HEK293T (cell line): ENCODE measurements at regions not wholly inside any gene's neighbourhood (a gene's known extent, or its start where the extent isn't known, plus 50 kb on each side); places are given as distances from the start of the nearest gene placed in this dataset.

Experiments used
- CTCF ChIA-PET: fragments of 350-600 bp; formaldehyde crosslinking; extraction: SDS; loops from one replicate; lab custom pipeline; 2021; ENCODE audit warnings: antibody characterized with exemption, inconsistent platforms; lab: Yijun Ruan, JAX
- POLR2A ChIA-PET: fragments of 350-600 bp; formaldehyde crosslinking; extraction: SDS; loops from one replicate; lab custom pipeline; 2020; ENCODE audit warnings: antibody characterized with exemption, inconsistent platforms; lab: Yijun Ruan, JAX
- DNase-seq: peaks from one replicate; pipeline ENCODE4 v3.0.0; 2012; ENCODE audit warnings: mixed read lengths; ENCODE audit errors: extremely low spot score
- ARNT ChIP-seq: fragments of 450-650 bp; IDR thresholded peaks from 2 replicates; pipeline ENCODE4 v1.6.1; 2017; ENCODE audit warnings: mild to moderate bottlenecking
- BHLHE40 ChIP-seq: fragments of 450-650 bp; IDR thresholded peaks from 2 replicates; pipeline ENCODE4 v1.6.1; 2016; ENCODE audit warnings: mild to moderate bottlenecking, moderate library complexity, borderline replicate concordance
- CTBP1 ChIP-seq: fragments of 450-650 bp; IDR thresholded peaks from 2 replicates; pipeline ENCODE4 v1.6.1; 2016; ENCODE audit warnings: borderline replicate concordance
- ELF4 ChIP-seq: fragments of 450-650 bp; IDR thresholded peaks from 2 replicates; pipeline ENCODE4 v1.6.1; 2017; ENCODE audit warnings: antibody characterized with exemption
- FOXA1 ChIP-seq: fragments of 450-650 bp; IDR thresholded peaks from 2 replicates; pipeline ENCODE4 v1.6.1; 2016; ENCODE audit warnings: mild to moderate bottlenecking
- FOXK2 ChIP-seq: fragments of 450-650 bp; IDR thresholded peaks from 2 replicates; pipeline ENCODE4 v1.6.1; 2016; ENCODE audit warnings: mild to moderate bottlenecking
- FOXM1 ChIP-seq: fragments of 450-650 bp; IDR thresholded peaks from 2 replicates; pipeline ENCODE4 v1.6.1; 2017; ENCODE audit warnings: mild to moderate bottlenecking, borderline replicate concordance
- HDGF ChIP-seq: fragments of 450-650 bp; IDR thresholded peaks from 2 replicates; pipeline ENCODE4 v1.6.1; 2017; ENCODE audit warnings: antibody characterized with exemption, borderline replicate concordance
- L3MBTL2 ChIP-seq: fragments of 450-650 bp; conservative IDR thresholded peaks from 2 replicates; pipeline ENCODE4 v1.6.1; 2016; ENCODE audit warnings: mild to moderate bottlenecking
- LEF1 ChIP-seq: fragments of 450-650 bp; IDR thresholded peaks from 2 replicates; pipeline ENCODE4 v1.6.1; 2017; ENCODE audit warnings: mild to moderate bottlenecking, borderline replicate concordance
- NFRKB ChIP-seq: fragments of 450-650 bp; IDR thresholded peaks from 2 replicates; pipeline ENCODE4 v1.6.1; 2016; ENCODE audit warnings: mild to moderate bottlenecking, moderate library complexity
- SP1 ChIP-seq: fragments of 450-650 bp; IDR thresholded peaks from 2 replicates; pipeline ENCODE4 v1.6.1; 2017
- SUZ12 ChIP-seq: fragments of 450-650 bp; IDR thresholded peaks from 2 replicates; pipeline ENCODE4 v1.6.1; 2016; ENCODE audit warnings: mild to moderate bottlenecking
- TARDBP ChIP-seq: fragments of 450-650 bp; IDR thresholded peaks from 2 replicates; pipeline ENCODE4 v1.6.1; 2016
- ZNF384 ChIP-seq: fragments of 450-650 bp; IDR thresholded peaks from 2 replicates; pipeline ENCODE4 v1.6.1; 2016
- TF ChIP-seq, protein P1 (sequence below): fragments of 450-650 bp; IDR thresholded peaks from 2 replicates; pipeline ENCODE4 v1.6.1; 2016

DNA sequence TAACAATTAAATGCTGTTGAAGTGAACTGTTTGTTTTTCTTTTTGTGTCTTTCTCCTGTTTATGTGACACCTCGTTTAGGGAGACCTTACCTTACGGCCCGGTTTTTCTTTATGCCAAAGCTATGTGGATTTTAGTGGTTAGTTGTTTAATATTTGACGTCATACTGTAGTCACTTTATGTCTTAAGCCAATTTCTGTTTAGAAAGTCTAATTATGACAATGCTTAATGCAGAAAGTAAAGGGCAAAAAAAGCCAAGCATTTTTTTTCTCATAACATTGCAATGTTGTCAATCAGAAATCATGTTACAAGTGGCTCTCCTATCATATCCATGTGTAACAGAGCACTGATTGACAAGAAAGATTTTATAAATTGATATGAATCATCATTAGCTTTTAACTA, 442.5 kb upstream of the ARRDC3 start:
- CTCF ChIA-PET, result no interaction called here
- POLR2A ChIA-PET, result no interaction called here

DNA sequence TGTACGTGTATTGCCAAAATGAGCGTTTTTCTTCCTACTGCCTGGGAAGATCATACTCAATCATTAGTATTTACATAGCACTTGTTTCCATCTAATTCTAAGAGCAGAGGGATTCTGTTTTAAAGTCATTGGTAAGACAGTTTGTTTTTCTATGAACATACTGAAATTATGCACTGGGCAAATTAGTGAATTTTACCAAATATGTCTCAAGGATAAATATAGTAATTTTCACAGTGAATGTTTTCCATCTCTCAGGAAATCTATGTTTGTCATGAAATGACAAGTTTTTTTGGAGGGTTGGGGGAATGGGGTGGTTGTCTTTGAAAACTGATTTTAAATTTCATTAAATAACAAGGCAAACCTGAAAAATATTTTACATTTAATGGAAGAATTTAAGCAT, 441.3 kb upstream of the ARRDC3 start:
- ChIA-PET CTCF (interaction anchor here (0.6 kb wide), 1 partner anchor 82 kb away, joined by 3 read pairs; no protein-coding TSS in a partner anchor), POLR2A (no interaction called here)
- no peak for DNase-seq
- TF ChIP-seq ELF4 (no peak), FOXK2 (no peak), FOXA1 (no peak), HDGF (no peak), BHLHE40 (no peak), TARDBP (no peak), SUZ12 (no peak), L3MBTL2 (no peak), NFRKB (no peak), LEF1 (no peak), SP1 (no peak), CTBP1 (no peak), ZNF384 (no peak), FOXM1 (no peak), ARNT (no peak)
- TF ChIP-seq, protein P1, sequence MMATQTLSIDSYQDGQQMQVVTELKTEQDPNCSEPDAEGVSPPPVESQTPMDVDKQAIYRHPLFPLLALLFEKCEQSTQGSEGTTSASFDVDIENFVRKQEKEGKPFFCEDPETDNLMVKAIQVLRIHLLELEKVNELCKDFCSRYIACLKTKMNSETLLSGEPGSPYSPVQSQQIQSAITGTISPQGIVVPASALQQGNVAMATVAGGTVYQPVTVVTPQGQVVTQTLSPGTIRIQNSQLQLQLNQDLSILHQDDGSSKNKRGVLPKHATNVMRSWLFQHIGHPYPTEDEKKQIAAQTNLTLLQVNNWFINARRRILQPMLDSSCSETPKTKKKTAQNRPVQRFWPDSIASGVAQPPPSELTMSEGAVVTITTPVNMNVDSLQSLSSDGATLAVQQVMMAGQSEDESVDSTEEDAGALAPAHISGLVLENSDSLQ, result no peak

More for the DNA sequence above, 442.5 kb upstream of the ARRDC3 start:
- no peak for DNase-seq
- TF ChIP-seq, protein P1, result 0 out of 2 replicates have a peak, but pooled peaks have one; percentile 28
- TF ChIP-seq BHLHE40, result no peak

DNA sequence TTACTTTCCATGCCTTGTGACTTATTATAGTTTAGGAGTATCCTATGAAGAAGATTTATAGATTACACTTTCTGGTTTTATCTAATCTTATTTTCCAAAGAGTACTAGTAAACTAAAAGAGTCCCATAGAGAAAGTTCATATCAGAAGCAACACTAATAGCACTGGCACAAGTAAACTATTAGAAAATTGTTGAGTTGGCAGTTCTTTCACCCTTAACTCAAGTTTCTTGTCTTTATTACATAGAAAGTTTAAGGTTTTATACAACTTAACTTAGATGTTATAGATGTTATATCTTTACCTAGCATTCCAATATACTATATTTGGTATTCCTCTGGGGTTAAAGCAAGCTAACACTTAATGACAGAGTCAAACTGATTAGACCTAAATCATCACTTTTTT, 437.8 kb upstream of the ARRDC3 start:
- ChIA-PET CTCF (no interaction called here), POLR2A (no interaction called here)
- no peak for DNase-seq
- TF ChIP-seq L3MBTL2 (no peak), SP1 (no peak), SUZ12 (no peak), ELF4 (no peak), BHLHE40 (no peak), HDGF (no peak), TARDBP (no peak), FOXK2 (no peak), CTBP1 (no peak), FOXA1 (no peak), ARNT (no peak), FOXM1 (no peak), ZNF384 (no peak), NFRKB (no peak), LEF1 (no peak)
- TF ChIP-seq, protein P1, result no peak

DNA sequence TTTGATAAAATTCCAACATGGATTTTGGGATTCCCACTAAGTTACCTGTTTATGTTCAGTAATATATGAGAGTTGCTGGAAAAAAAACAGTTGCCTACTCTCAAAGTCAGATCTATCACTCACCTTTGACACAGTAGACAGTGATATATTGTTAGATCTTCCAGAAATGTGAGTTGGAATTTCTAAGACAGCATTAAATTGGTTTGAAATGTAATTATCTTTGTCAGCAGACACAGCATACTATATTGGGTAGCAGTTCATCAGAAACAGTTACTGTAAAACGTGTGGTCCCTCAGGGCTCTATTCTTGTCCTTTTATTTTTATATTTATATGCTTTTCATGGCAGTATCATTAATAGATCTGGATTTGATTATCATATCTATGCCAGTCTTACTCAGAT, 433.6 kb upstream of the ARRDC3 start:
- ChIA-PET CTCF (no interaction called here), POLR2A (no interaction called here)
- DNase-seq, result no peak
- TF ChIP-seq ZNF384 (no peak), SUZ12 (no peak), BHLHE40 (no peak), L3MBTL2 (no peak), ELF4 (no peak), FOXK2 (no peak), NFRKB (no peak), LEF1 (no peak), FOXM1 (no peak), ARNT (no peak), SP1 (no peak), FOXA1 (no peak), HDGF (no peak), CTBP1 (no peak), TARDBP (no peak)
- TF ChIP-seq, protein P1, result no peak

DNA sequence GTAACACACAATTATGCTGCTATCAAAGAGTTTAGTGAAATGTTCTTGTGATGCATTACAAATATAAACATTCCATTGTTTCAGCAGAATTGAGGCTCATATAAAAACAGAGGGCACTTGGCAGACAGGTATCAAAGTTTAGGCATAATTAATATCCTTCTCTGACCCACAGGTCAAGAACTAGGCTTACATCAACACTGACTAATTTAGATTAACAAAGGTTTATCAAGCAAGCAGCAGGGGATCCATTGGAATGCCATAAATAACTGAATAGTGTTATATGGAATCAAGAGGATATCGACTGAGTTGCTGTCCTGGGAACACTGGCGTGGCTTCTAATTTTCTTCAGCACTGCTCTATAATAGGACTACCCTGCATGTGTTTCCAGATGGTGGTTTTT, 414.5 kb upstream of the ARRDC3 start:
- ChIA-PET CTCF (no interaction called here), POLR2A (no interaction called here)
- peak; percentile 8 for DNase-seq
- TF ChIP-seq TARDBP (no peak), LEF1 (no peak), L3MBTL2 (no peak)

DNA sequence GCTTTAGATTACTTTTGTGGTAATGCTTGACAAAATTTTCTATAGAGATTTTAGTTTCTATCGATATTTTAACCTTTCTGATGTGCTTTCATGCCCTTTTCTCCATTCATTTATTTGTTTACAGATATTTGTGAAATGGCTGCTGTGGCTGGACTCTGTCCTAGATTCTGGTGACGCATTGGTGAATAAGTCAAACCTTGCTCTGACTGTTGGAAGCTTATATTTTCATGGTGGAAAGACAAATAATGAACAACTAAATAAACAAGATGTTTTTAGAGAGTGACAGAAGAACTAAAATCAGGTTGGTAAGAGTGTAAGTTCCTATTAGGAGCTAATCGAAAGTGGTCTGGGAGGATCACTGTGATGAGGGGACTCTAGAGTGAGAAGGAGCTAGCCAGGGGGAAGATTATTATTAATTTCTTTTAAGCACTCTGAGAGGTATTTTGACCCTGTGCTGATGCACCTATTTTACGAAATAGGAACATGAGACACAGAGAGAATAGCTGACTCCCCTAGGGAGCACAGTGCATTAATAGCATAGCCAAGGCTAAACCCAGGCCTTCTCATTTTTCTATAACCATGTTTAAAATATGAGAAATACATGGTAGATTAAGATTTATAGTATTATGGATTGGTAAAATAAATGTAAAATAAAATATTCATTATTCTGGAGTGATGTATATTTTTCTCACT, 411.9 kb upstream of the ARRDC3 start:
- TF ChIP-seq LEF1 (no peak), ARNT (no peak), HDGF (no peak), FOXA1 (no peak), FOXM1 (no peak), FOXK2 (no peak), SUZ12 (no peak), NFRKB (no peak)
- TF ChIP-seq, protein P1, result no peak
- ChIA-PET POLR2A (no interaction called here), CTCF (no interaction called here)
- no peak for DNase-seq
